Endothelial cell of hepatic sinusoid (primary cell): ENCODE measurements at regions not wholly inside any gene's neighbourhood (a gene's known extent, or its start where the extent isn't known, plus 50 kb on each side); places are given as distances from the start of the nearest gene placed in this dataset.

Experiments used
- in situ Hi-C: cut with HindIII; loops from 2 replicates; pipeline ENCODE4 v1.10.0; 2017; ENCODE audit warnings: low sequenced_read_pairs

DNA sequence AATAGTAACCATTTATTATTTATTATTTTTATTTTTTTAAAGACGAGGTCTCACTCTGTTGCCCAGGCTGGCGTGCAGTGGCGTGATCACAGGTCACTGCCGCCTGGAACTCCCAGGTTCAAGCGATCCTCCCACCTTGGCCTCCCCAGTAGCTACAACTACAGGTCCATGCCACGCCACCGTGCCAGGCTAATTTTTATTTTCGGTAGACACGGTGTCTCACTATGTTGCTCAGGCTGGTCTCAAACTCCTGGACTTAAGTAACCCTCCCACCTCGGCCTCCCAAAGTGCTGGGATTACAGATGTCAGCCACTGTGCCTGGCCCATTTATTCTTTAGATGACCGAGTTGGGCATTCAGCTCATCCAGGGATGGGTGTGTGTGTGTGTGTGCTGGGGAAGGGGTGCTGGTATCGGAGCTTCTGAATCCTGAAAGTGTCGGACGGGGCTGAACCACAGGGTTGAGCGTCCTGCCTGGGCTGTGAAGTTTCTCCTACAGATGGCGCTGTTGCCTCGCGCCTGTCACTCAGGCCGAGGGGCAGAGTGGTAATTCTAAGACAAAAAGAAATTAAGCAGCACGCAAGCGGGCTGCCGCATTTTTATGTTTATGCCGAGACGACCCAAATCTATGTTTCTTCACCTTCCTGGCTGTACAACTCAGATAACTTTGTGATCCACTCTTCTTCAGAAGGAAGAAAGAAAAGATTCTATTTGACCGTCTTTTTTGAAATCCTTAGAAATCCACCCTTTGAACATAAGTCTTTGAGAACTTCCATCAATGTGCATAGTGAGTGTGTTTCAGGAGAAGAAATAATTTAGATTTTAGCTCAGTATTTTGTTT, 252.8 kb downstream of the CDH26 start:
- in situ Hi-C loops: no loop called here

DNA sequence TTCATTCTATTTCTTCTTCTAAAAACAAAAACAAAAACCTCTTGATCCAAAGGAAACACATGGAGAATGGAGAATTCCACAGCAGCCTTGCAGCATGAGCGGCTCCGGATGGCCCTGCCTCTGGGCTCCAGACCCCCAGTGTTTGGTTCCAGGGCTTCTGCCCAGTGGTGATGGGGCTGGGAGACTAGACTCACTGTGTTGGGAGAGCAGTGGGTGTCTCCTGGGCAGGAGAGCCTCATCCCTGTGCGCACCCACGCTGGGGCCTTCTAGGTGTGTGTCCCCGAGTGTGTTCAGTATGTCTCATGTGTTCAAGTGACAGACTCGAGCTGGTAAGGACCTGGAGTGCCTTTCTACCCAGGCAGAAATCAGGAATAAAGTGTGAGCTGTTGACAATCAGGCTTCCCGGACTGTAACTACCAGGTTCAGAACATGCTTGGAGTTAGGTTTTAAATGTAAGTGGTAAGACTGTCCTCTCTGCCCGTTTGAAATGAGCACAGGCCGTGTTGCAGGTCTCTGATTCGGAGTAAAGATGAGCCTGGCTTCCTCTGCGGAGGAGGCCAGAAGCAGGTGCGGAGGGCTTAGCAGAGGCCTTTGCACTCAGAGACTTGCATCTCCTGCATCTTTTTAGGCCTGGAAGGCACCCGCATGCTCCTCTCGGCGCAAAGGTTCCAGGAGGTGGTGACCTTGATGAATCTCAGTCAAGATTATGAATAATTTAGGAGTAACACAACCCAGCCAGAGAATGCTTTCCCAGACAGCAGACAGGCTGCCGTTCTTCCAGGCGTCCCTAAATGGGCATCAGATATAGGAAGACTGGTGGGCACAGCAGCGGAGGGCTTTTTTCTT, 253.6 kb downstream of the CDH26 start:
- in situ Hi-C loops: no loop called here

DNA sequence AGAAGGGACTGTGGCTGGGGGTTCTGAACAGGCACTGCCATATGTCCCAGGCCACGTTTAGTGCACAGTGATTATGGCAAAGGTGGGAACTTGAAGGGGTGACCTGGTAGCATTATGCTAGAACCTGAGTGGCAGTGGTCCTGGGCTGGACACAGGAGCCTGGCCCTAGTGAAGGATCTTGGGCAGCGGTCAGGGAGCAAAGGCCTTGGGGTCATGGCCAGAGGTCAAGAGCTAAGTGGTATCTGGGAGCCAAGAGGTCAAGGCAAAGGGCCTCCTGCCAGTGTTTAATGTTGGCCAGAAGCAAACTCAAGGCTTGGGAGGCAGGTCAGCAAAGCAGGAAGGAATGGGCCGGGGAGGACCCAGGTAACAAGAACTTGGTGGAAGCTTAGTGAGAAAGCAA, 254.5 kb downstream of the CDH26 start:
- in situ Hi-C loops: no loop called here

GRCh38 chr20:60213126-60213893, 255.1 kb downstream of the CDH26 start:
- in situ Hi-C loops: no loop called here

DNA sequence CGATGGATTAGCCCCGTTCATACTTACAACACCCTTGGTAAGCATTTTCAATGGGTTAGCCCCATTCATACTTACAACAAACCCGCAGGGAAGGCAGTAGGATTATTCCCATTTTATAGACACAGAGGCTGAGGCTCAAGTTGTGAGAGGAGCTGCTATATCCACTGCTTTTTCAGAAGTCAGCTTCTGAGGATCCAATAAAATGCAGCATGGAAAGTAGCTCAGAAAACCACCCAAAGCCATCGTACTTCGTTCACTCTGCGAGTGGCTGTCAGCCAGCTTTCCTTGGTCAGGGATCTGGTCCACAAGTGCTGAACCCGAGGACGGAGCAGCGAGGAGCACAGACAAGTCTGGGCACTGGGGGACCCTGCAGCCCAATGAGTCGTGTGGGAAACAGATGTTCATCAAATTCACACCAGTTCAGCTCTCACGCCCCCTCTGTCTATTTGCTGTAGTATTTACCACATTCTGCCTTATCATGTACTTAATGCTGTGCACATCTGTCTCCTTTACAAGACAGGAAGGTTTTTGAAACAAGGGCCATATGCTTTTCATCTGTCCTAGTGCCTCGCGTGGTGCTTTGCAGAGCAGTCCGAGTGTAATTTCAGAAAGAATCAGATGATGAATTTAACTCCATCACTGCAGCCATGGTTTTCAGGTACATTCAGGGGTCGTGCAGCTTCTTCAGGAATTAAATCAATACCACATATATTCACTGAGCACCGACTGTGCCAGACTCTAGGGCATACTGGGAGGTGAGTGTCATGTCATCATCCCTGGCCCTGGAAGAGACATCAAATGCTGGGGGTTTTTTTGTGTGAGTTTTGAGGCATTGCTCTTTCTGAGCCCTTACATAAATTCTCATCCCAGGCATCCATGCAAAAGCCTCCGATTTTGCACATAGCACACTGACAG, 256.9 kb downstream of the CDH26 start:
- in situ Hi-C loops: no loop called here

DNA sequence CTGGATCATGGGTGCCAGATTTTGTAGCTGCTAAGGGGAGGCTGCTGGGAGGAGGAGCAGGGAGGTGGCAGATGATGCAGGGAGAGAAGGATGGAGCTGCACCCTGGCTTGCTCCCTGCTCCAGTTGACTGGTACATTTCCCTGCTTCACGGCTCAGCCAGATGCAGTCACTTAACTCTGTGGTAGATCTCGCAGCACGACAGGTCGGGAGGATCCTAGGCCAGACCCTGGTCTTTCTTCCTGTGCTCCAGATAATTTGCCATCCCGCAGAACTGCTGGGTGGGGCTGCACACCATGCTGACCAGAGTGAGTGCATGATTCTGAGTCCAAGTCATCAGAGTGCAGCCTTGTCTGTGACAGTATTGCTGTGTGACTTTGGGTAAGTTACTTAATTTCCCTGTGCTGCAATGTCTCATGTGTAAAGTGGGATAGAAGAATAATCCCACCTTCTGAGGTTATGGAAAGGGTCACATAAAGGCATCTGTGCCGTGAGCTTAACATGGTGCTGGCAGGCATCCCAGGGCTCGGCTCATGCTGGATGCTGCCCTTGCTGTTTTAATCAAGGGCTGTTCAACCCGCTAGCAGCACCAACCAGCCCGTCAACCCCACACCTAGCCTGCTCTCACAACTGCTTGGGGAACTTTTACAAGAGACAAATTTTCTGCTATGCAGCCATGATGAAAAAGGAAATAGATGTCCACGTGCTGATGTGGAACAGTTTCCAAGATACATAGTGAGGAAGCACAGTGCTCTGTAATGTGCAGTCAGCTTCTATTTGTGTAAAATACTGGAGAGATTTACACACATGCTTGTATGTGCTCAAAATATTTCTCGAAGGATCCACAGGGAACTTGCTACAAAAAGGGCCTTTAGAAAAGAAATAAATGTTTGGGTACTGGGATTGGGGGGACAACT, 257.9 kb downstream of the CDH26 start:
- in situ Hi-C loops: no loop called here

- in situ Hi-C loops: no loop called here
Measured at GRCh38 chr20:60219231-60219630, 261.0 kb downstream of the CDH26 start.

DNA sequence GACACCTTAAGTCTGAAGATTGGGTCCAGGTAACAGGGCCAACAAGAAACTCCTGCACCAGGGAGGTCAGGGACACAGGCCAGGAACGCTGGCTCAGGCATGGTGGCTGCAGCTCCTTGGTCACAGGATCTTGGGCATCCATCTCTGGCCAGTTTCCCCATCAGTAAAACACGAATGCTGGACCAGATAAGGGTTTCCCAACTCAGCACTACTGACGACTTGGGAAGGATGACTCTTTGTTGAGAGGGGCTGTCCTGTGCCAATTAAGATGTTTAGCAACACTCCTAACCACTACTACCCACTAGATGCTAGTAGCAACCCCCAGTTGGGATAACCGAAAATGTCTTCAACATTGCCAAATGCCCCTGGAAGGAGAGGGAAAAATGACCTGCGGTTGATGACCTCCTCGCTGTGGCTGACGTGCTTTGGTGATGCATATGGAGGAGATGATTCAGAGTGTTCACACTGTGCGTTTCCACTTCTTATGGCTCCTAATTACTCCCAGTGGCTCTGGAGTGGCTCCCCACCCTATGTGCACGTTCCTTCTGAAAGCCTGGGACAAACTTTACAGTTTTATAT, 261.9 kb downstream of the CDH26 start:
- in situ Hi-C loops: no loop called here

DNA sequence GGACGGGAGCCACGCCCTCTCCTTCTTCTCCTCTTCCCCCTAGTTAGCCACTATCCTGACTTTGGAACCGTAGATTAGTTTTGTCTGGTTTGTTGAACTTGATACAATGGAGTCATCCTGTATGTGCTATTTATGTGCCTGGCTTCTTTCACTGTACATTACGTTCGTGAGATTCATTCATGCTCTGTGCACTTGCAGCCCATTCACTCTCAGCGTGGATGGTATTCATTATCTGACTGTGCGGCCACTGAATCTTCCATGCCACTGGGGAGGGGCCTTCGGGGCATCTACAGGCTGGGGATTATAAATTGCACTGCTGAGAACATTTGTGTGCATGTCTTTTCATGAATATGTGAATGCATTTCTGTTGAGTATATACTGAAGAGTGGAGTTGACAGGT, 262.5 kb downstream of the CDH26 start:
- in situ Hi-C loops: no loop called here

DNA sequence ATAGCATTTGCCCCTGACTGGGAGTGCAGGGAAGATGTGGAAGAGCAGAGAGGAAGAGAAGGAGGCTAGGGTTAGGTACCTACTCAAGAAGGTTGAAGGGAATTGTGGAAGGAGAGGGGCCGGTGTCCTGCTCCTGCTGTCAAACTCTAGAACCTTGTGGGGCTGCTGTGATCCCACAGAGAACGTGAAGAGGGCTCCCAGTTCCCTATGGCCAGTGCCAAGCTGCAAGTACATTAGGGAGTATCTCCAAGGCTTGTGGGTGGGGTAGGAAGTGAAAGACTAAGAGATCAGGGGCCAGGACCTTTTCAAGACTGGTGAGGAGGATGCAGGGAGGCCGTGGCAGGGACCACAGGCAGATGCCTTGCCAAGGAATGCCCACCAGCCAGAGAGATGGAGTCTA, 263.4 kb downstream of the CDH26 start:
- in situ Hi-C loops: no loop called here

GRCh38 chr20:60222497-60222896, 264.3 kb downstream of the CDH26 start:
- in situ Hi-C loops: no loop called here

DNA sequence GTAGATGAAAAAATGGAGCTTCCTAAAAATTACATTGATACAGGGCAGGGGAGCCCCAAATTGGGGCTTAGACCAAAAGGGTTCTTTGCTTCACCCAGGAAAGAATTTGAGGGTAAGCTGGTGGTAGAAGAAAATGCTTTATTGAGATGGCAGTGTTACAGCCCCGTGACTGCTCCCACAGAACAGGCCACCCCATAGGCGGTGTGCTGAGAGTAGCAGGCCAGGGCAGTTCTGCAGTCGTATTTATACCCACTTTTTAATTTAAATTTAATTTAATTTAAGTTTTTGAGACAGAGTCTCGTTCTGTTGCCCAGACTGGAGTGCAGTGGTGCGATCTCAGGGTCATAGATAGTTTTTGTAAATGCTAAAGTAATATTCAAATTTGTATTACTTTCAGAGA, 265.0 kb downstream of the CDH26 start:
- in situ Hi-C loops: no loop called here

DNA sequence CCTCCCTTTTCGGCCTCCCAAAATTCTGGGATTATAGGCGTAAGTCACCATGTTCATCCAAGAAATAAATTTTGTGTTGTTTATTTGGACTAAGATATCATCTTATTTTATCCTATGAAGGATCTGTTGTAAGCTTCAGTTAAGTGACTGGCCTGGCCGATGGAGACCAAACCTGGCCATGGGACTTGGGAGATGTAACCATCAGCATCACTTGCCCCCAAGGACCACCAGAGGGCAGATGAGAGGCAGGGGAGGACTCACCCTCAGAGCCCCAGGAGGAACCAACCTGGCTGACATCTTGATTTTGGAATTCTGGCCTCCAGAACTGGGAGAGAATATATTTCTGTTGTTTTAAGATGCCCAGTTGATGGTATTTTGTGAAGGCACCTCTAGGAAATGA, 266.7 kb downstream of the CDH26 start:
- in situ Hi-C loops: no loop called here

DNA sequence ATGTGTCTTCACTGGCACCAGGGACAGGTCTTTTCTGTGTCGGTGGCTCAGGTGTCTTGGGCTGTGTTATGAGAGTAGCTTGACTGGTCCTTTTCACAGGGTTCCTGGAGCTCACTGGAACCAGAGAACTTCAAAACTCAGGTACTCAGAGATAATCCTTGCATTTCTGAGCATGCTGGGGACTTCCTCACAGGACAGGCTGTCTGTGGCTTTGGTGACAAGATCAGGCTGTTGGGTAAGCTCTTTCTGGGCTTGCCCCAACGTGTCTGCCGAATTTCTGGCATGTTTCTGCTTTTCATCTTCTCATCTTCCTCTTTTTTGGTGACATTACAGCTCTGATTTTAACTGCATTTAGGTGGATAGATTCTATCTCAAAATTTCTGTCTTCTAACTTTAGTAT, 270.0 kb downstream of the CDH26 start:
- in situ Hi-C loops: no loop called here

GRCh38 chr20:60232380-60232779, 274.2 kb downstream of the CDH26 start:
- in situ Hi-C loops: no loop called here

GRCh38 chr20:60233018-60233630, 274.9 kb downstream of the CDH26 start:
- in situ Hi-C loops: no loop called here

GRCh38 chr20:60236613-60237012, 278.4 kb downstream of the CDH26 start:
- in situ Hi-C loops: no loop called here

GRCh38 chr20:60237981-60238380, 279.8 kb downstream of the CDH26 start:
- in situ Hi-C loops: no loop called here
